ENCODE measurements at regions not wholly inside any gene's neighbourhood (a gene's known extent, or its start where the extent isn't known, plus 50 kb on each side); places are given as distances from the start of the nearest gene placed in this dataset.

GRCh38 chr5:174572591-174572990 is 151.8 kb upstream of the MSX2 start (continued):
- no peak for TF ChIP-seq RXRA (IDR thresholded peaks at IDR 0.05; ENCODE audit: insufficient read depth, low read depth, low read length)
- TF ChIP-seq RBBP5 (IDR thresholded peaks at IDR 0.05; ENCODE audit: borderline replicate concordance, low read depth, low read length), result no peak
- no peak for TF ChIP-seq FOSL1 (IDR thresholded peaks at IDR 0.05; ENCODE audit: insufficient read depth, low read depth, low read length)
